Inflammatory macrophage treated with lipopolysaccharide for 1 hour (primary cell): ENCODE measurements at regions not wholly inside any gene's neighbourhood (a gene's known extent, or its start where the extent isn't known, plus 50 kb on each side); places are given as distances from the start of the nearest gene placed in this dataset.

Experiments used
- DNase-seq, 2 donors: peaks; one replicate each; pipeline ENCODE4 v3.0.0-alpha.2; 2020 to 2022

GRCh38 chr5:158644301-158644700 is 455.4 kb downstream of the EBF1 start:
- no peak for DNase-seq

- DNase-seq, result no peak
Observed at GRCh38 chr5:158643840-158644239, 455.9 kb downstream of the EBF1 start.

- no peak for DNase-seq
Observed at GRCh38 chr5:158642879-158643278, 456.8 kb downstream of the EBF1 start.

- DNase-seq, result no peak
Observed at GRCh38 chr5:158641016-158641415, 458.7 kb downstream of the EBF1 start.

GRCh38 chr5:158640593-158640980 is 459.1 kb downstream of the EBF1 start:
- peak; percentile 44 to 48 for DNase-seq

GRCh38 chr5:158639881-158640592 is 459.7 kb downstream of the EBF1 start:
- peak; percentile 29 to 36 for DNase-seq

GRCh38 chr5:158638396-158638795 is 461.3 kb downstream of the EBF1 start:
- DNase-seq, result no peak

GRCh38 chr5:158637039-158637438 is 462.7 kb downstream of the EBF1 start:
- no peak for DNase-seq

GRCh38 chr5:158635565-158635964 is 464.2 kb downstream of the EBF1 start:
- DNase-seq, result no peak

- no peak for DNase-seq
Observed at GRCh38 chr5:158634714-158635113, 465.0 kb downstream of the EBF1 start.

GRCh38 chr5:158629591-158630312 is 470.0 kb downstream of the EBF1 start:
- DNase-seq, result no peak

GRCh38 chr5:158626718-158627117 is 473.0 kb downstream of the EBF1 start:
- no peak for DNase-seq

- no peak for DNase-seq
Observed at GRCh38 chr5:158623971-158624370, 475.7 kb downstream of the EBF1 start.

- no peak for DNase-seq
Observed at GRCh38 chr5:158621391-158621790, 478.3 kb downstream of the EBF1 start.

- no peak for DNase-seq
Observed at GRCh38 chr5:158619083-158619788, 480.5 kb downstream of the EBF1 start.

- DNase-seq, result no peak
Observed at GRCh38 chr5:158618256-158618655, 481.5 kb downstream of the EBF1 start.

- DNase-seq, result no peak
Observed at GRCh38 chr5:158616707-158617106, 483.0 kb downstream of the EBF1 start.

GRCh38 chr5:158614951-158615350 is 484.8 kb downstream of the EBF1 start:
- DNase-seq, result no peak

- no peak for DNase-seq
Observed at GRCh38 chr5:158611581-158611980, 488.1 kb downstream of the EBF1 start.

GRCh38 chr5:158610051-158610415 is 489.7 kb downstream of the EBF1 start:
- no peak for DNase-seq

- DNase-seq, result no peak
Observed at GRCh38 chr5:158609333-158610050, 490.2 kb downstream of the EBF1 start.

GRCh38 chr5:158607088-158607487 is 492.6 kb downstream of the EBF1 start:
- DNase-seq, result no peak

GRCh38 chr5:158606233-158606632 is 493.5 kb downstream of the EBF1 start:
- peak; percentile 12 to 30 for DNase-seq
